ENCODE measurements at regions not wholly inside any gene's neighbourhood (a gene's known extent, or its start where the extent isn't known, plus 50 kb on each side); places are given as distances from the start of the nearest gene placed in this dataset.
"Not testable (repeated sequence)": the region's sequence is repeated elsewhere in the genome, so short reads cannot be mapped to it uniquely, and the experiment has no call there.

- no peak for DNase-seq
Measured at GRCh38 chr14:28161040-28161439, 605.5 kb upstream of the FOXG1 start.

- DNase-seq, result no peak
Measured at GRCh38 chr14:28163233-28163632, 603.4 kb upstream of the FOXG1 start.

- no peak for DNase-seq
Measured at GRCh38 chr14:28163897-28164296, 602.7 kb upstream of the FOXG1 start.

GRCh38 chr14:28187902-28188830 is 578.4 kb upstream of the FOXG1 start:
- DNase-seq, result not testable (repeated sequence)

GRCh38 chr14:28196878-28197277 is 569.7 kb upstream of the FOXG1 start:
- DNase-seq, result no peak

- DNase-seq, result no peak
Measured at GRCh38 chr14:28220391-28220790, 546.2 kb upstream of the FOXG1 start.

- no peak for DNase-seq
Measured at GRCh38 chr14:28240909-28241308, 525.7 kb upstream of the FOXG1 start.

GRCh38 chr14:28242895-28243294 is 523.7 kb upstream of the FOXG1 start:
- DNase-seq, result no peak

GRCh38 chr14:28243600-28243999 is 523.0 kb upstream of the FOXG1 start:
- DNase-seq, result no peak

GRCh38 chr14:28245216-28245615 is 521.4 kb upstream of the FOXG1 start:
- no peak for DNase-seq

- DNase-seq, result no peak
Measured at GRCh38 chr14:28247491-28247890, 519.1 kb upstream of the FOXG1 start.

GRCh38 chr14:28252124-28252523 is 514.5 kb upstream of the FOXG1 start:
- DNase-seq, result not testable (repeated sequence)

GRCh38 chr14:28254768-28255167 is 511.8 kb upstream of the FOXG1 start:
- no peak for DNase-seq

- DNase-seq, result no peak
Measured at GRCh38 chr14:28264306-28264705, 502.3 kb upstream of the FOXG1 start.

GRCh38 chr14:28272270-28272669 is 494.3 kb upstream of the FOXG1 start:
- no peak for DNase-seq

- no peak for DNase-seq
Measured at GRCh38 chr14:28280530-28280929, 486.1 kb upstream of the FOXG1 start.

- DNase-seq, result no peak
Measured at GRCh38 chr14:28280997-28281598, 485.5 kb upstream of the FOXG1 start.

GRCh38 chr14:28284546-28285300 is 481.9 kb upstream of the FOXG1 start:
- no peak for DNase-seq

GRCh38 chr14:28294834-28295440 is 471.6 kb upstream of the FOXG1 start:
- DNase-seq, result no peak

- no peak for DNase-seq
Measured at GRCh38 chr14:28297559-28297958, 469.0 kb upstream of the FOXG1 start.

GRCh38 chr14:28298156-28298555 is 468.4 kb upstream of the FOXG1 start:
- no peak for DNase-seq

- no peak for DNase-seq
Measured at GRCh38 chr14:28299227-28299626, 467.4 kb upstream of the FOXG1 start.

- no peak for DNase-seq
Measured at GRCh38 chr14:28300356-28300755, 466.2 kb upstream of the FOXG1 start.
